Ishikawa (cell line): ENCODE measurements at regions not wholly inside any gene's neighbourhood (a gene's known extent, or its start where the extent isn't known, plus 50 kb on each side); places are given as distances from the start of the nearest gene placed in this dataset.

ENCODE experiments used
- CEBPB ChIP-seq: IDR thresholded peaks from 2 replicates; pipeline ENCODE4 v1.6.1; 2012
- CREB1 ChIP-seq: IDR thresholded peaks from 2 replicates; pipeline ENCODE4 v1.6.1; 2012; ENCODE audit warnings: low read depth
- EGR1 ChIP-seq: IDR thresholded peaks from 2 replicates; pipeline ENCODE4 v1.6.1; 2012
- EP300 ChIP-seq: IDR thresholded peaks from 2 replicates; pipeline ENCODE4 v1.6.1; 2012; ENCODE audit warnings: borderline replicate concordance
- FOXM1 ChIP-seq: IDR thresholded peaks from 2 replicates; pipeline ENCODE4 v1.6.1; 2012; ENCODE audit warnings: low read depth, borderline replicate concordance
- NFIC ChIP-seq: IDR thresholded peaks from 2 replicates; pipeline ENCODE4 v1.6.1; 2012
- RAD21 ChIP-seq: IDR thresholded peaks from 2 replicates; pipeline ENCODE4 v1.6.1; 2012; ENCODE audit warnings: low read depth
- TAF1 ChIP-seq: IDR thresholded peaks from 2 replicates; pipeline ENCODE4 v1.6.1; 2012; ENCODE audit warnings: low read depth, mild to moderate bottlenecking
- TCF12 ChIP-seq: IDR thresholded peaks from 2 replicates; pipeline ENCODE4 v1.6.1; 2012; ENCODE audit warnings: low read depth
- TEAD4 ChIP-seq: IDR thresholded peaks from 2 replicates; pipeline ENCODE4 v1.6.1; 2012
- YY1 ChIP-seq: IDR thresholded peaks from 2 replicates; pipeline ENCODE4 v1.6.1; 2012; ENCODE audit warnings: low read depth
- ZBTB7A ChIP-seq: IDR thresholded peaks from 2 replicates; pipeline ENCODE4 v1.6.1; 2012; ENCODE audit warnings: low read depth
- TF ChIP-seq, protein P1 (sequence below): IDR thresholded peaks from 2 replicates; pipeline ENCODE4 v1.6.1; 2012
- TF ChIP-seq, protein P2 (sequence below): IDR thresholded peaks from 2 replicates; pipeline ENCODE4 v1.6.1; 2012
- TF ChIP-seq, protein P3 (sequence below): IDR thresholded peaks from 2 replicates; pipeline ENCODE4 v1.6.1; 2012; ENCODE audit warnings: low read depth, mild to moderate bottlenecking

DNA sequence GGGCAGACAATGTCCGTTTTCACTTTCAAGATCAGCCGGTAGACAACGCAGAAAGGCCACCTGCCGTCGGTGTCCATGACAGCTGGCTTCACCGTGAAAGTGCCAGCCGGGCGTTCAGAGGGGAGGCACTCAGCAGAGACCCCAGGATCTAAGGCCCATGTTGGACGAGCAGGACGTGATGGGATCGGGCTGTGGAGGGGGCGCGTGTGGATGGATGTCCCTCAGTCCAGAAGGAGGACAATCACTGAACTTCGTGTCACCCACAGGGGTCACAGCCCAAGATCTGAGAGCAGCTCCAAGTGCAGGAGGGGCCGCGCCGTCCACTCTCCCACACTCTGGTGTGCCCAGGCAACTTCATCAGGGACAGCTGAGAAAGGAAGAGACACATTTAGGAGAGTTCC is 164.4 kb downstream of the BRD1 start:
- TF ChIP-seq ZBTB7A (no peak), YY1 (no peak)
- TF ChIP-seq, protein P1, sequence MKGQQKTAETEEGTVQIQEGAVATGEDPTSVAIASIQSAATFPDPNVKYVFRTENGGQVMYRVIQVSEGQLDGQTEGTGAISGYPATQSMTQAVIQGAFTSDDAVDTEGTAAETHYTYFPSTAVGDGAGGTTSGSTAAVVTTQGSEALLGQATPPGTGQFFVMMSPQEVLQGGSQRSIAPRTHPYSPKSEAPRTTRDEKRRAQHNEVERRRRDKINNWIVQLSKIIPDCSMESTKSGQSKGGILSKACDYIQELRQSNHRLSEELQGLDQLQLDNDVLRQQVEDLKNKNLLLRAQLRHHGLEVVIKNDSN = no peak

DNA sequence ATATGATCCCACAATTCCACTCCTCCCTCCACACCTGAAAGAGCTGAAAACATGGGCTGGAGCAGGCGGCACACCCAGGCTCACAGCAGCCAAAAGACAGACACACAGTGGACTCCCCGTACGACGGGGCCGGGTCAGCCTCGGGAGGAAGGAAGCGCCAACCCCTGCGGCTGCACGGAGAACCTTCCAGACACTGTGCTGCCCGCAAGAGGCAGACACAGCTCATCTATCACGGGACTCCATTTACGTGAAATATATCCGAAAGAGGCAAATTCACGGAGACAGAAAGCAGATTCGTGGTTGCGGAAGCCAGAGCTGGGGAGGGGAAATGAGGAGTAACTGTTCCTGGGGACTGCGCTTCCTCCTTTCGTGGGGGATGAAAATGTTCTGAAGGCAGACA is 165.0 kb downstream of the BRD1 start:
- TF ChIP-seq TEAD4 (no peak), ZBTB7A (no peak), CEBPB (no peak), EGR1 (no peak), TCF12 (no peak), CREB1 (no peak), NFIC (no peak), RAD21 (no peak), TAF1 (no peak), FOXM1 (no peak)
- TF ChIP-seq, protein P2, sequence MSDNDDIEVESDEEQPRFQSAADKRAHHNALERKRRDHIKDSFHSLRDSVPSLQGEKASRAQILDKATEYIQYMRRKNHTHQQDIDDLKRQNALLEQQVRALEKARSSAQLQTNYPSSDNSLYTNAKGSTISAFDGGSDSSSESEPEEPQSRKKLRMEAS = no peak
- TF ChIP-seq, protein P3, sequence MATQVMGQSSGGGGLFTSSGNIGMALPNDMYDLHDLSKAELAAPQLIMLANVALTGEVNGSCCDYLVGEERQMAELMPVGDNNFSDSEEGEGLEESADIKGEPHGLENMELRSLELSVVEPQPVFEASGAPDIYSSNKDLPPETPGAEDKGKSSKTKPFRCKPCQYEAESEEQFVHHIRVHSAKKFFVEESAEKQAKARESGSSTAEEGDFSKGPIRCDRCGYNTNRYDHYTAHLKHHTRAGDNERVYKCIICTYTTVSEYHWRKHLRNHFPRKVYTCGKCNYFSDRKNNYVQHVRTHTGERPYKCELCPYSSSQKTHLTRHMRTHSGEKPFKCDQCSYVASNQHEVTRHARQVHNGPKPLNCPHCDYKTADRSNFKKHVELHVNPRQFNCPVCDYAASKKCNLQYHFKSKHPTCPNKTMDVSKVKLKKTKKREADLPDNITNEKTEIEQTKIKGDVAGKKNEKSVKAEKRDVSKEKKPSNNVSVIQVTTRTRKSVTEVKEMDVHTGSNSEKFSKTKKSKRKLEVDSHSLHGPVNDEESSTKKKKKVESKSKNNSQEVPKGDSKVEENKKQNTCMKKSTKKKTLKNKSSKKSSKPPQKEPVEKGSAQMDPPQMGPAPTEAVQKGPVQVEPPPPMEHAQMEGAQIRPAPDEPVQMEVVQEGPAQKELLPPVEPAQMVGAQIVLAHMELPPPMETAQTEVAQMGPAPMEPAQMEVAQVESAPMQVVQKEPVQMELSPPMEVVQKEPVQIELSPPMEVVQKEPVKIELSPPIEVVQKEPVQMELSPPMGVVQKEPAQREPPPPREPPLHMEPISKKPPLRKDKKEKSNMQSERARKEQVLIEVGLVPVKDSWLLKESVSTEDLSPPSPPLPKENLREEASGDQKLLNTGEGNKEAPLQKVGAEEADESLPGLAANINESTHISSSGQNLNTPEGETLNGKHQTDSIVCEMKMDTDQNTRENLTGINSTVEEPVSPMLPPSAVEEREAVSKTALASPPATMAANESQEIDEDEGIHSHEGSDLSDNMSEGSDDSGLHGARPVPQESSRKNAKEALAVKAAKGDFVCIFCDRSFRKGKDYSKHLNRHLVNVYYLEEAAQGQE = no peak

DNA sequence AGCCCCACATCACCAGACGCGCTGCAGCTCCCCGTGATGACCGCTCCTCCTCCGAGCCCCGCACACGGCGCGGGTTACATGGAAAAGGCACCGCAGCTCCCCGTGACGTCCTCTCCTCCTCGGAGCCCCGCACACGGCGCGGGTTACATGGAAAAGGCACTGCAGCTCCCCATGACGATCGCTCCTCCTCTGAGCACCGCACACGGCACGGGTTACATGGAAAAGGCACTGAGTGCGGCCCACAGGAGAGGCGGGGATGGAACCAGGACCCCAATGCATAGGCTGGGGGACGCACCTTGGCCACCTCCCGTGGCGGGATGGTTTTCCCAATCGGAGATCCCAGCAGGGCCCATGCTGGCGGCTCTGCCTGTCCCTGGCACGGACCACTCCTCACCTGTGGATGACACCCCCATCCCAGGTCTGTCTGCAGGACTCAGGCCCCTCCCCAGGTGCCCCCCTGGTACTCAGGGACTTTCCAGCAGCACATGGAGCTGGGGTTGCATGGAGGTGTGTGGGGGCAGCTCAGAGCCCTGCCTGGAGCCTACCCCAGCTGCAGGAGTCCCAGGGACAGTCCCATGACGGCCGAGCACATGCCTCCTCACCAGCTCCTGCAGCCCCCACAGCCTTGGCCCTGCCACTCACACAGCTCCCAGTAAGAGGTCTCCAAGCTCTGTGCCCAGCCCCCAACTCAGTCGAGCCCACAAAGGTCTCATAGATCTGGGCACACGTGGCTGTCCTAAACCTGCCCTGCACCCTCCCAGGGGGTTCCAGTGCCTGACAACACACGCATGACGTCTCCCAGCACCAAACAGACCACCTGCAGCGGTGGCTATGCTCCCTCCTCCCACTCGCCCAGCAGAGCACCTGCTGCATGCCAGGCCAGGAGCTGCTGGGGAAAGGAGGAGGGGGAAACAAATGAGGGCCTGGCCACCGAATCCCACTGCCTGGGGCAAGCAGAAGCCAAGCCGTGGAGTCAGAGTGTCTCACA is 166.6 kb downstream of the BRD1 start:
- TF ChIP-seq, protein P3 = no peak
- TF ChIP-seq CREB1 = no peak
- TF ChIP-seq CEBPB = no peak
- TF ChIP-seq YY1 = no peak
- TF ChIP-seq TCF12 = no peak
- no peak for TF ChIP-seq RAD21
- TF ChIP-seq NFIC = no peak
- no peak for TF ChIP-seq ZBTB7A
- TF ChIP-seq, protein P2 = no peak
- no peak for TF ChIP-seq EP300
- TF ChIP-seq, protein P1 = no peak
- no peak for TF ChIP-seq FOXM1
- no peak for TF ChIP-seq TAF1
- no peak for TF ChIP-seq TEAD4
- no peak for TF ChIP-seq EGR1

DNA sequence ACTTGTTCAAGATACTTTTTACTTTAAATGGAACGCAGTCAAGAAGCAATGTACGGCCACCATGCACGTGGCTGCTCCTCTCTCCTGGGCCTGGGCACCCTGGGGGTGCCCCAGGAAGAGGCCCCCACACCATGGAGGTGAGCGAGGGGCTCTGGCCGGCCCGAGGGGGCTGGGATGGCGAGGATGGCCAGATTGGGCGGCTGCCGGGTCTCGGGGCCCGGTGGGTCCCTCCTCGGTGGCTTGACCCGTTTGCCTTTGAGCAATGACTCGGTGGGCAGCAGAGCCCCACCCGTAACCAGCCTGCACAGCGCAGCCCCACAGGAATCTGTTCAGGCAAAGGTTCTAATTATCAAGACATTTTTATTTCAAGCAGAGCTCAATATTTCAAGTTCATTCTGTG is 167.4 kb downstream of the BRD1 start:
- TF ChIP-seq NFIC = no peak
- TF ChIP-seq CREB1 = no peak
- no peak for TF ChIP-seq YY1
- TF ChIP-seq FOXM1 = no peak
- no peak for TF ChIP-seq TAF1
- no peak for TF ChIP-seq TCF12
- no peak for TF ChIP-seq EGR1
- TF ChIP-seq, protein P2 = no peak
- no peak for TF ChIP-seq CEBPB
- TF ChIP-seq EP300 = no peak
- TF ChIP-seq, protein P1 = no peak
- TF ChIP-seq ZBTB7A = no peak
- TF ChIP-seq RAD21 = no peak
- no peak for TF ChIP-seq TEAD4

DNA sequence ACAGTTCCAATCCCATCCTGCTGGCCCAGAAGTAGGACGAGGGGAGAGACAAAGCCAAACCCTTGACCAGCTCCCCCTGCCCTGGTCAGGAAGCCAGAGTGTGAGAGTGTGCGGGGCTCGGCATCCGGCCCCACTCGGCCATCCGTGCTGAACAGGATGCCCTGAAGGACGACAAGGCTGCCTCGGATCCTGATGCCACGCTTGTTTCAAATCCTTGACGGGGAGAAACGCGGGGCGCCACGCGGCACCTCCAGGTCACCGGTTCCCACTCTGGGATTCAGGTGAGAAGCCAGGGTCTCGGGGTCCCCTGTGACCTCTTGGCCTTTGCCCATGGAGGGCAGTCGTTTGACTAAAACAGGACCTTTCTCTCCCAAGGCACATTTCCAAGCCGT is 167.8 kb downstream of the BRD1 start:
- TF ChIP-seq CREB1 (no peak), ZBTB7A (no peak), EP300 (no peak), TAF1 (no peak), YY1 (no peak), EGR1 (no peak), FOXM1 (no peak), TEAD4 (no peak), NFIC (no peak)
- TF ChIP-seq, protein P2 = no peak
- TF ChIP-seq, protein P3 = no peak
